ENCODE measurements at regions not wholly inside any gene's neighbourhood (a gene's known extent, or its start where the extent isn't known, plus 50 kb on each side); places are given as distances from the start of the nearest gene placed in this dataset.

DNA sequence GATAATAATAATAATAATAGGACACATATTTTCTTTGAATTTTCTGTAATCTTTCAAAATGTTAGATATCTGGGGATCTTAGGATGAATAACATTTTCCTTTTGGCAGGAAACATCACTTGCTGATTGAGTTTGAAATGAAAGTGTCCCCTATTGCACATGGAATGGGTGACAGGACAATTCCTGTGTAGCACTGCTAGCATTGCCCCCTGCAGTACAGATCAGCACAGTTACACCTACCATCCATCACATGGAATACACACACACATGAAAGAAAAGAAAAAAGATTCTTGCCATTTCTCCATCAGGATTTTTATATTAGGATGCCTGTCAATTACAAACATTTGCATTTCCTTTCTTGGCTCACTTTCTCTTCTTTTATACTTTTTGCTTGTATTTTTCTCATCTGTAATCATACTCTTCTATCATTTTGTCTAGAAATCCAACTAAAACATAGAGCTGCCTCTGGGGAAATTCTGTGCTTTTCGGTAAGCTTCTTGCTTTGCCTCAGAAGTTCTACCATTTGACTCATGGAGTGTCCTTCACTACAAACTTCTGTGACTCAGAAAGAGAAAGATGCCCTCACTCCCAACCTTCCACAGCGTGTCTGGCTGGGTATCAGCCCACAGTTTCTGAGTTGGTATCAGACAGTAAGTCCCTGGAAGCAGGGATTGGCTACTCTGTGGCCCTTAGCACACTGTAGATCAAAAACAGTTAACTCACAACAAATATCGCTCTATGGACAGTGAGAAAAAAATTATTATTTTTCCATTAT is 641.2 kb downstream of the PTPRC start:
- DNase-seq (ENCODE audit: low read depth) = no peak

DNA sequence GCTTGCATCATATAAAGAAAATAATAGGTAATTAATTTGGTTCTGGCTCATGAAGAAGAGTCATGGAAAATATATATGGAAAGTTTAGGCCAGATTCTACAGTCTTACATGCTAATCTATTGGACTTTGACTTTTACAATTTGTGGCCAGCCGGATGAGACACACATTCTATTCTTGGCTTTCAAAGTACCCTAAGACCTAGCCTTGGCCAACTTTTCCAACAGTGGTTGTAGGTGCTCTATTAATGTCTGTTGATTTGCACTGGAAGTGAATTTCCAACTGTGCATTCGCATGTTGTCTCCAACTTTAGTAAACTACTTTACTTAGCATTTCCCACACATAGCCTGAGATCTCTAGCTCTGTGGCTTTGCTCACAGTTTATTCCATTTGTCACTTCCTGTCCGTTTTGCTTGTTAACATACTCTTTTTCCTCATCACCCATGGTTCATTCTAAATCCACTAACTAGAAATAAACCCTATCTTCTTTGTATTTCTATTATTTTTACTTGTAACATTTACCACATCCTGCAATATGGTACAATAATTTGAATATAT is 644.0 kb downstream of the PTPRC start:
- DNase-seq (ENCODE audit: low read depth) = peak; percentile 34

GRCh38 chr1:199283794-199284193 is 645.0 kb downstream of the PTPRC start:
- no peak for DNase-seq (ENCODE audit: low read depth)

DNA sequence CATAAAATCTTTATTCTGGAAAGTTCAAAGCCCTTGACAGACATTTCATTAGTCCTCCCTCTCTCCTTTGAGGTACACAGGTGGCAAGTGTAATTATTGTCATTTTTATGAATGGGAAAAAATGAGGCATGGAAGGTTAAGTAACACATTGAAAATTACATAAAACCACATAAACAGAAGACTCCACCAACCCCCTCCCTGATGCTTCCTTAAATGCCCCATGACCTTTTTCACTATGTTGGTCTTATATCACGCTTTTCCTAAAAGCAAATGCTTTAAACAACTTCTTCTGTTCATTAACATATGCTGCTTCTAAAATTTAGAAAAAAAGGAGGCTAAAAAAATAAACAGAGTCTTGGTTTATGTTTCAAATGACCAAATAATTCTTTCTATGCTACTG is 648.4 kb downstream of the PTPRC start:
- DNase-seq (ENCODE audit: low read depth) = no peak

DNA sequence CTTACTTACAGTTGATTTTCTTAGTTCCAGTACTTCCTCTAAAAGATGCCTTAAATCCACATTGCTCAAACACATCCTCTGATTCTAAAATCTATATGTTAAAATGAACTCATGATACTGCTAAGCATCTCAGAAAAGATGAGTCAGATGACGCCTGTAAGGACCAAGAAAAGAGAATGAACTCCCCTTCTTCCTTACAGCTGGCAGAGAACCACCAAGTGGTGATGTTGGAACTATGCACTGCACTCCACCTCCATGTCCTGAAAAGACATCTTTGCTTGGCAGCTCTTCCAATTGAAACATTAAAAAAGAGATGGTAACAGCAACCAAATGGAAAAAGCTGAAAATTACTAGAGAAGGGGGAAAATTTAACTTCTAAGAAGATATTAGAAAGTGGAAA is 648.8 kb downstream of the PTPRC start:
- no peak for DNase-seq (ENCODE audit: low read depth)

DNA sequence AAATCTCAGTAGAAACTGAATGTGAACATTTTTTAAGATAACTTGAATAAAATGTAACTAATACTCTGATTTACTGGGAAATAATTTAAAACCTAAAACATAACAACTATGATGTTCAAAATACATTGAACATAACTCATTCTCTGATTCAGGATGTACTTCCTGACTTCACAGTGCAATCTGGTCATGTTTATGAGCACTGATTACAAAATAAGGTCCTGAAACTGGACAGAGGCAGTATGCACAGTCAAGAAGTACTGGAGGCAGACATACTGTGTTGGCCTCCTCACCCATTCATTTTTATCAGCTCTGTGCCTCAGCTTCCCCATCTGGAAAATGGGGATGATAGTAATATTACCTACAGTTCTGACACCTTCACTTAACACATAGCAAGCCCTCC is 651.3 kb downstream of the PTPRC start:
- no peak for DNase-seq (ENCODE audit: low read depth)

DNA sequence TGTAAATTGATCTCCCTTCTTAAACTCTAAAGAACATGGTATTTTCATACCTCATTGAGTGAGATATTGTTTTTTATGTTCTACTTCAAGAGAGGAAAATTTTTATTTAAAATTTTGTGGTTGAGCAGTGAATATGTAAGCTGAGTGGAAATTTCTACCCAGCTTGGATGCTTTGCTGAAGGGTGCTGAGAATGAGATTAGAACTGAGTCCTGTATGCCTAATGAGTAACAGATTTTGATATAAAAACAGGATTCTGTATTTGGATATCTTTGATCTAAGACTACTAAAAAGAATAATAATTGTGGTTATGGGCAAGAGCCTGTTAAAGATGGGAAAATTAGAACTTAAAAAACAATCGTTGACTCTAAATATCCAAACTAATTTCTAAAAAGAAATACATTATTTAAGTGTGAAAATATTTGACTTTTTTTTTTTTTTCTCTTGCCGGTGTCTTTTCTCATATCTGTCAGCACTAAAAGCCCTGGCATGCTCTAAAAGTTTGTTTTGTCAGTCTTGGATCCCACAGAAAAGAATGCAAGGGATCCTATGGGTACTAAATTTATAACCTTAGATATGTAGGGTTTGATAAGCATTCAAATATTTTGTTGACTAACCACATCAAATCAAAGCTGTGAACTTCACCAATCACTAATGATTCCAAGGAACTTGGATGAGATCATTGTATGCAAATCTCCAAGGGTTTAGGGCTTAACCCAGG is 652.3 kb downstream of the PTPRC start:
- no peak for DNase-seq (ENCODE audit: low read depth)

DNA sequence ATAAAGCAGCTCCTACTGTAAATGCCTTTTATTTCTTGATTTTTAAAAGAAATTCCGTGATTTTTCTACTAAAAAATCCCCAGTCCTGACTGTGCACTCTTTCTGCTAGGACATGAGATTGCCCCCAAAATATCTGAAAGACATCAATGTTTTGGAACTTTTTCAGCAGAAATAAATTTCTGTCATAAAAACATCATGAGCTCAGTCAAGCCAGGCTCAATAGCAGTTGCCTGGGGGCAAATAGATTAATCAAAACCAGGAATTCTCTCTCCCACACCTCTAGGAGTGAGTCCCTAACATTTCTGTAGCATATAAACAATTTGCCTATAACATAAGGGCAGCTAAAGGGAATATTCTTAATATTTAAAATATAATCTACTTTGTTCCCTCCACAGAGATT is 654.1 kb downstream of the PTPRC start:
- DNase-seq (ENCODE audit: low read depth) = no peak

DNA sequence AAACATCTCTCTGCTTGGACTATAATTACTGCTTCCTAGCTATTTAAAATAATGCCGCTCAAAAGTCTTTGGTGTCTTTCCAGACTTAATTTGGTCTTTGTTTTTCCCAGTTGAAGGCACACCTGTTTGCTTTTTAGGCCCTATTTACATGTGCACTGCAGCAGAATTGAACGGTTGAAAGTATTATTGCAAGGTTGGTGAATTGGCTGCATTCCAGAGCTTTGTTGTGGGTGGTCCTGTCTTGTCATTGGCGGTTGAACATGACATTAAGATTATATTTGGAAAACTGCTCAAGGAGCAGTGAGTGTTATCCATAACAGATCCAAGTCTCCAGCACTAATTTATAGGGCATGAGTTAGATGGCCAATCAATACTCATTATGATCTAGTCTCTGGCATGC is 656.3 kb downstream of the PTPRC start:
- no peak for DNase-seq (ENCODE audit: low read depth)

DNA sequence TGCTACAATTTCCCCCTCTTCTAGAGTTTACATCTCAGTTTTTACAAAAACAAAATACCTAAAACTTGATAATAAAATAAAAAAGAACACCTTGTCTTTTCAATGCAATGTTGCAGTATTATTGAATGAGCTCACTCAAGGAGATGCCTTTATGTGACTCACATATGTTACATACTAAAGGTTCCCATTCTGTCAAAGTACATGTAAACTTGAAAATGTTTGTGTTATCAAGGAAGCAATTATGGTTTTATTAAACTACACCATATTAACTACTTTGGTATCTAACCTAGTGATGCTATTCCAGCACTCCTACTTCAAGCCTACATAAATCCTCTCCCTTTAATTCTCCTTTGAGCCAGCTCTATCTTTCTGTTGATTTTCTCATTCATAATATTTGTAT is 658.3 kb downstream of the PTPRC start:
- DNase-seq (ENCODE audit: low read depth) = no peak

DNA sequence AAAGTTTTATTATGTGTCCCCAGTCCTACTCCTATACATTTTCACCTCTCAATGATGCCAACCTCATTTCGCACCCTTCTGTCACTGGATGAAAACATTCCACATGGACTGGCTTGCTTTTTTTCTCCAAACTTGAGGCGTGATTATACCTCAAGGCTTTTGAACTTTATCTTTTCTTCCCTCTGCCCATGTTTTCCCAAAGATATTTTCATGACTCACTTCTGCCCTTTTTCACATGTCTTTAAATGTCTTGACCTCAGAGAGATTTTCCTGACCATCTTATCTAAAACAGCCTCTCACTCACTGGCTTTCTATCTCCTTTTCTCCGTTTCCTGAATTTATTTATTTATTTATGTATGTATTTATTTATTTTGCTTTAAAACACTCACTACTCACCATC is 659.0 kb downstream of the PTPRC start:
- DNase-seq (ENCODE audit: low read depth) = no peak

- DNase-seq (ENCODE audit: low read depth) = no peak
These were observed 660.0 kb downstream of the PTPRC start for GRCh38 chr1:199298825-199299224.

DNA sequence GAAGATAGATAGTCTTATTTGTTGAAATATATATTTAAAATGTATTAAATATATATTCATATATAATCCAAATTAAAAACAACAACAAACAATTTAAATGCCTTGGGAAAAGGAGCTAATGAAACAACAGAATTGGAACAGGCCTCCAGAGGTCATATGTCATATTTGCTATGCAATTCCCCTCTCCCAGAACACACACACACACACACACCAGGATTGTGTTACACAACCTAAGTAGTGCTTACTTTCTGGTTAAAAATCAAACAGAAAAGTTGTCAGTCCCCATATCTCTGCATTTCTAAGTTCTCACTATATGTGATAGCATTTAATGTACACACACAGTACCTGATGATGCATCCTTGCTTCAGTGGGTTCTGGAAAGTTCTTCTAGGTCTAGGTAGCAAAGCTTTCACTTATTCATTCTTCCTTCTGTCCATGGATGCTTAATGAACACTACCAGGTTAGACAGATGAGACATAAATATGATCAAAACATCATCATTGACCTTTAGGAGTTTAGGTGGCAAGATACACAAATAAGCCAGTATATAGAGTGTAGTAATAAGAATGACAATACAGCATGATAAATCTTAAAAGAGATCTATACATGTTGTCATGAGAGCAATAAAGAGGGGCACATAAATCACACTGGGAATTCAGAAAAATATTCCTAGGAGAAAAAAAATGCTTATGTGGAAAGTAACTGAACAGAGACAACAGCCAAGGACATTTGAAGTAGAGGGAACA is 662.8 kb downstream of the PTPRC start:
- no peak for DNase-seq (ENCODE audit: low read depth)

DNA sequence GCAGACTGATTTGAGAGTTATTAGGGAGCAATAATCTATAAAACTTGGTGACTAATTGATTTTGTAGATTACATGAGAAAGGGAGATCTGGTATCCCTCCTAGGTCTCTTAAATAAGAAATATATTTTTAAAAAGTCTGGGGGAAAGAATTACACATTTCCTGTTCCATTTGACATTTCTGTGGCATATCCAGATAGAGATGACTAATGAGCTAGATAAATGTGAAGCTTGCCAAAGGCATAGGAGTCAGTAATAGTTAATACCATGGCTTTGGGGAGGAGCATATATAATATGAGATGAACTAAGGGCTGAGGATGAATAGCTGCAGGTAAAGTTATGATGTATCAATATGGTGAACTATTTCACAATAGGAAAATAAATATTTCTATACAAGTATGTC is 663.7 kb downstream of the PTPRC start:
- DNase-seq (ENCODE audit: low read depth) = peak; percentile 8

- no peak for DNase-seq (ENCODE audit: low read depth)
These were observed 664.2 kb downstream of the PTPRC start for GRCh38 chr1:199303035-199303434.

- DNase-seq (ENCODE audit: low read depth) = no peak
These were observed 666.2 kb downstream of the PTPRC start for GRCh38 chr1:199305053-199305452.

- no peak for DNase-seq (ENCODE audit: low read depth)
These were observed 668.8 kb downstream of the PTPRC start for GRCh38 chr1:199307496-199308264.

GRCh38 chr1:199308349-199308846 is 669.6 kb downstream of the PTPRC start:
- no peak for DNase-seq (ENCODE audit: low read depth)

DNA sequence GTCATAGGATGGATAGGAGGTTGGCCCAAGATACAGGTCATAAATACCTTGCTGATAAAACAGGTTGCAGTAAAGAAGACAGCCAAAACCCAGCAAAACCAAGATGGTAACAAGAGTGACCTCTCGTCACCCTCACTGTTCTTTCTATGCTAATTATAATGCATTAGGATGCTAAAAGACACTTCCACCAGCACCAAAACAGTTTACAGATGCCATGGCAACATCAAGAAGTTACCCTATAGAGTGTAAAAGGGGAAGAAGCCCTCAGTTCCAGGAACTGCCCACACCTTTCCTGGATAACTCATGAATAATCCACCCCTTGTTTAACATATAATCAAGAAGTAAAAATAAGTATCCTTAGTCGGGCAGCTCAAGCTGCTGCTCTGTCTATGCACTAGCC is 671.9 kb downstream of the PTPRC start:
- no peak for DNase-seq (ENCODE audit: low read depth)

DNA sequence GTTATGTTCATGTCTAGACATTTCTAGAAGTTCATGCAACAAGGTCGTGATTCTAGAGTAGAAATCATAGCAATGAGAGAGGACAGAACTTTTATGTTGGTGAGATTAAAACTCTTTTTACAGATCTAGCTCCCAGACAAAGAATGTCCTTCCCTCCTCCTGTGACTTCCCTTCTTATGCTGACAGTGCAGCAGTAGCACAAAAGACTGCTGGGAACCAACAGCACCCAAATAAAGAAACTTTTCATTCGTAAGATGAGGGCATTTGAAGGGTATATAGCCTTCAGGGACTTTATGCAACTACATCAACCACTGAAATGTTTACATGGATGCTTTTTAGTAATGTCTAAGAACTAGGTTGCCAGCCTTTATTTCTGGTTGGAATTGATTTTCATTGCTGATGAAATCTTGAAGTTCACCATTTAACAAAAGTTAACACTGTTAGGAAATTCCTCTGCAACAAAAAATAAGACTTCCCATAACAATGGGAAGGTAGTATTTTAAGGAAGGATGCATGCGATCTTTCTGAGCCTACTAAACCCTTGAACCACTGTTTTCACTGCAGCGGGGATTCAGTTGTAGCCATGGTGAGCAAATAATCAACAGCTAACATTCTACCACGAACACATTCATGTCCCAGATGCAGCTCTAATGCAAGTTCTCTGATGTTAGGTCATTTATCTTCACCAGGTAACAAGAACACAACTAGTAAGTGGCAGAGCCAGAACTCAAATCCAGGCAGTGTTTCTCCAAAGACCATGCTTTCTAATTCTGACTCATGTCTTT is 672.8 kb downstream of the PTPRC start:
- no peak for DNase-seq (ENCODE audit: low read depth)

GRCh38 chr1:199312626-199313025 is 673.8 kb downstream of the PTPRC start:
- DNase-seq (ENCODE audit: low read depth) = no peak

Measured in Daoy (cell line).